ENCODE measurements at regions not wholly inside any gene's neighbourhood (a gene's known extent, or its start where the extent isn't known, plus 50 kb on each side); places are given as distances from the start of the nearest gene placed in this dataset.

GRCh38 chr16:59697236-59697635 lies 963.1 kb upstream of the GOT2 start:
- Histone ChIP-seq H3K9ac (ENCODE audit: insufficient read depth in 1 of 2, low read depth in 2 of 2, low read length in 2 of 2) (no peak overlapping the region), H3K27me3 (ENCODE audit: control insufficient read depth in 2 of 2, insufficient read depth in 2 of 2, low read length in 2 of 2) (no peaks in the 10 kb centered on the region), H3K79me2 (ENCODE audit: control insufficient read depth, insufficient read depth, low read length) (no peaks in the 10 kb centered on the region), H3K27ac (ENCODE audit: extremely low read depth, low read depth, low read length) (no peak overlapping the region), H3K36me3 (ENCODE audit: control insufficient read depth, insufficient read depth, low read length) (no peaks in the 10 kb centered on the region), H3K9me1 (ENCODE audit: control insufficient read depth, insufficient read depth, low read length) (no peaks in the 10 kb centered on the region), H3K4me1 (replicated peaks in 1 of 2; ENCODE audit: control insufficient read depth in 2 of 2, insufficient read depth in 2 of 2, low read length in 2 of 2) (no peaks in the 10 kb centered on the region), H3K9me3 (replicated peaks; ENCODE audit: control insufficient read depth, insufficient read depth, low read depth, low read length) (no peaks in the 10 kb centered on the region), H3K4me3 (no peak overlapping the region), H2AFZ (ENCODE audit: low read depth, low read length) (no peak overlapping the region), H3K4me2 (ENCODE audit: insufficient read depth, low read length) (no peak overlapping the region), H4K20me1 (replicated peaks; ENCODE audit: control insufficient read depth, insufficient read depth, low read length) (no peaks in the 10 kb centered on the region)
- intact Hi-C loops (cut with micrococcal nuclease) = no loop called here
- TF ChIP-seq ZNF174 (CRISPR knock-in tag; IDR thresholded peaks at IDR 0.05) = no peak
- TF ChIP-seq MTA1 (IDR thresholded peaks at IDR 0.05; ENCODE audit: borderline replicate concordance) = no peak
- TF ChIP-seq CBFA2T3 (IDR thresholded peaks at IDR 0.05) = no peak
- TF ChIP-seq JUND (IDR thresholded peaks at IDR 0.05; ENCODE audit: borderline replicate concordance, low read depth, low read length) = no peak
- no peak for TF ChIP-seq JUND (tag; IDR thresholded peaks at IDR 0.05; ENCODE audit: borderline replicate concordance, low read depth, low read length)
- no peak for TF ChIP-seq HDAC8 (tag; IDR thresholded peaks at IDR 0.05)
- TF ChIP-seq ZNF584 (CRISPR knock-in tag; IDR thresholded peaks at IDR 0.05; ENCODE audit: low read depth) = no peak
- no peak for TF ChIP-seq CBFB (CRISPR knock-in tag; IDR thresholded peaks at IDR 0.05)
- TF ChIP-seq KHSRP (IDR thresholded peaks at IDR 0.05) = no peak
- TF ChIP-seq ZNF444 (CRISPR knock-in tag; IDR thresholded peaks at IDR 0.05) = no peak
- TF ChIP-seq RBBP5 (IDR thresholded peaks at IDR 0.05; ENCODE audit: borderline replicate concordance, insufficient read depth, low read length, poor library complexity, severe bottlenecking) = no peak
- no peak for TF ChIP-seq BRF2 (IDR thresholded peaks at IDR 0.05; ENCODE audit: borderline replicate concordance, insufficient read depth, insufficient read length)
- TF ChIP-seq MCM3 (IDR thresholded peaks at IDR 0.05) = no peak
- no peak for TF ChIP-seq BRD4 (IDR thresholded peaks at IDR 0.05)
- no peak for TF ChIP-seq ERF (CRISPR knock-in tag; IDR thresholded peaks at IDR 0.05)
- no peak for TF ChIP-seq BCL6 (CRISPR knock-in tag; IDR thresholded peaks at IDR 0.05)
- TF ChIP-seq EP400 (IDR thresholded peaks at IDR 0.05) = no peak
- WGBS (ENCODE audit: insufficient coverage, low coverage, missing lambda C conversion rate) = 0% methylated on average over 5 of the region's 5 CpGs
- no TSS peak for BruUV-seq (replicated peaks)
- POLR2A ChIA-PET = interaction anchor here (0.6 kb wide), 1 partner anchor 214 kb away, joined by 4 read pairs; no protein-coding TSS in a partner anchor
- in situ Hi-C loops (cut with MboI) = no loop called here
- ATAC-seq (no peak), FAIRE-seq (no peak), DNase-seq (ENCODE audit: extremely low read depth in 1 of 4, low spot score in 3 of 4) (no peak)
- CTCF ChIA-PET (ENCODE audit: low intra/inter-chr PET ratio) = no interaction called here
